ENCODE measurements at regions not wholly inside any gene's neighbourhood (a gene's known extent, or its start where the extent isn't known, plus 50 kb on each side); places are given as distances from the start of the nearest gene placed in this dataset.

DNA sequence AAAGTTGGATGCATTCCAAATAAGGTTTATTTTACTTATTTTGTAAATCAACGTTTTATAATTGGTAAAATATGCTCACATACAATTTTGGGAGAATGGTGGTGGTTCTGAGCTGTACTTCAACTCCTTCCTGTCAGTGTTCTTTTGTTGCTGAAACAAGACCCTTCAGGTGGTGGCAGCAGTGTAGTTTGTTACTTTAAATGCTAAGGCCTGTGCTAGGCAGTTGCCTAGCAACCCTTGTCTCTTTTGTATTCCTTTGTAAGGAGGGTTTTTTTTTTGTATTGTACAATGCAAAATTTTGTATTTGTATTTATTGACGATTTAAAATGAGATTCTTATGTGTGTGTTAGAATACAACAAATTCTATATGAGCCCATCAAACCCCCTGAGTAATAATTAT lies 166.0 kb upstream of the FAM98A start:
- H3K9me3 Mint-ChIP-seq = no peaks in the 10 kb centered on the region
- Histone ChIP-seq H3K9me3 (ENCODE audit: control insufficient read depth in 1 of 2, insufficient read depth in 1 of 2, low read length in 2 of 2) (peaks cover 0 to 10% of the 10 kb centered on the region in 2 experiments), H3K36me3 (ENCODE audit: insufficient read depth, low read length) (no peaks in the 10 kb centered on the region), H3K4me3 (ENCODE audit: low read length) (no peak overlapping the region), H3K27ac (ENCODE audit: low read depth in 1 of 2, low read length in 2 of 2) (no peak overlapping the region), H3K4me1 (ENCODE audit: insufficient read depth, low read length) (no peaks in the 10 kb centered on the region), H3K27me3 (ENCODE audit: control insufficient read depth in 1 of 2, insufficient read depth in 2 of 2, low read length in 2 of 2) (no peaks in the 10 kb centered on the region)
- TF ChIP-seq, protein P1, sequence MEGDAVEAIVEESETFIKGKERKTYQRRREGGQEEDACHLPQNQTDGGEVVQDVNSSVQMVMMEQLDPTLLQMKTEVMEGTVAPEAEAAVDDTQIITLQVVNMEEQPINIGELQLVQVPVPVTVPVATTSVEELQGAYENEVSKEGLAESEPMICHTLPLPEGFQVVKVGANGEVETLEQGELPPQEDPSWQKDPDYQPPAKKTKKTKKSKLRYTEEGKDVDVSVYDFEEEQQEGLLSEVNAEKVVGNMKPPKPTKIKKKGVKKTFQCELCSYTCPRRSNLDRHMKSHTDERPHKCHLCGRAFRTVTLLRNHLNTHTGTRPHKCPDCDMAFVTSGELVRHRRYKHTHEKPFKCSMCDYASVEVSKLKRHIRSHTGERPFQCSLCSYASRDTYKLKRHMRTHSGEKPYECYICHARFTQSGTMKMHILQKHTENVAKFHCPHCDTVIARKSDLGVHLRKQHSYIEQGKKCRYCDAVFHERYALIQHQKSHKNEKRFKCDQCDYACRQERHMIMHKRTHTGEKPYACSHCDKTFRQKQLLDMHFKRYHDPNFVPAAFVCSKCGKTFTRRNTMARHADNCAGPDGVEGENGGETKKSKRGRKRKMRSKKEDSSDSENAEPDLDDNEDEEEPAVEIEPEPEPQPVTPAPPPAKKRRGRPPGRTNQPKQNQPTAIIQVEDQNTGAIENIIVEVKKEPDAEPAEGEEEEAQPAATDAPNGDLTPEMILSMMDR (IDR thresholded peaks at IDR 0.05) = no peak
- no peak for ATAC-seq (ENCODE audit: poor library complexity)
- POLR2A ChIA-PET = no interaction called here
- intact Hi-C loops (cut with DNase I, micrococcal nuclease) = no loop called here
- no peak overlapping the region for H3K4me3 Mint-ChIP-seq
- no peak for DNase-seq
- H3K27ac Mint-ChIP-seq = no peak overlapping the region
- CTCF ChIA-PET = no interaction called here
- H3K4me1 Mint-ChIP-seq (ENCODE audit: low read depth) = no peaks in the 10 kb centered on the region
- no peaks in the 10 kb centered on the region for H3K36me3 Mint-ChIP-seq (ENCODE audit: low read depth)
- no peaks in the 10 kb centered on the region for H3K27me3 Mint-ChIP-seq

DNA sequence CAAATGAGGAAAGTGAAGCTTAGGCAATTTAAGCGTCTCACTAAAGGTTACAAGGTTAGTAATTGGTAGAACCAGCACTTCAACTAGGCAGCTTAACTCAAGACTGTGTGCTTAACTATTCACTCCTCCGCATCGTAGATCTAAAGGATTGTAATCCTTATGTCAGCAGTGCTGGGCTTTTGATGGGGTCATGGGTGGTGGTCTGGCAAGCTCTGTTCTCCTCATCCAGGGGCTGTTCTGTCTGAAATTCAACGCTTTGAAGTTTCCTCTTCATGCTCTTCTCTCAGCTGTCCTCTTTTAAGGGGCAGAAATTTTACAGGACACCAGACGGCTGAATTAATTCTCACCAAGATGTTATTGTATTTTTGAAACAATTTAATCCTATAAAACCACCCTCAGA lies 165.5 kb upstream of the FAM98A start:
- Mint-ChIP-seq H3K27ac (no peak overlapping the region), H3K9me3 (no peaks in the 10 kb centered on the region), H3K27me3 (no peaks in the 10 kb centered on the region), H3K4me3 (no peak overlapping the region), H3K36me3 (ENCODE audit: low read depth) (no peaks in the 10 kb centered on the region), H3K4me1 (ENCODE audit: low read depth) (no peaks in the 10 kb centered on the region)
- Histone ChIP-seq H3K36me3 (ENCODE audit: insufficient read depth, low read length) (no peaks in the 10 kb centered on the region), H3K9me3 (ENCODE audit: control insufficient read depth in 1 of 2, insufficient read depth in 1 of 2, low read length in 2 of 2) (peaks cover 0 to 10% of the 10 kb centered on the region in 2 experiments), H3K27me3 (ENCODE audit: control insufficient read depth in 1 of 2, insufficient read depth in 2 of 2, low read length in 2 of 2) (peaks cover 0 to under 1% of the 10 kb centered on the region in 2 experiments), H3K4me1 (ENCODE audit: insufficient read depth, low read length) (no peaks in the 10 kb centered on the region), H3K4me3 (ENCODE audit: low read length) (no peak overlapping the region), H3K27ac (ENCODE audit: low read depth in 1 of 2, low read length in 2 of 2) (no peak overlapping the region)
- intact Hi-C loops (cut with DNase I, micrococcal nuclease) = no loop called here
- ChIA-PET POLR2A (no interaction called here), CTCF (no interaction called here)
- ATAC-seq (ENCODE audit: poor library complexity) = no peak
- TF ChIP-seq, protein P1 (IDR thresholded peaks at IDR 0.05) = no peak
- no peak for DNase-seq

DNA sequence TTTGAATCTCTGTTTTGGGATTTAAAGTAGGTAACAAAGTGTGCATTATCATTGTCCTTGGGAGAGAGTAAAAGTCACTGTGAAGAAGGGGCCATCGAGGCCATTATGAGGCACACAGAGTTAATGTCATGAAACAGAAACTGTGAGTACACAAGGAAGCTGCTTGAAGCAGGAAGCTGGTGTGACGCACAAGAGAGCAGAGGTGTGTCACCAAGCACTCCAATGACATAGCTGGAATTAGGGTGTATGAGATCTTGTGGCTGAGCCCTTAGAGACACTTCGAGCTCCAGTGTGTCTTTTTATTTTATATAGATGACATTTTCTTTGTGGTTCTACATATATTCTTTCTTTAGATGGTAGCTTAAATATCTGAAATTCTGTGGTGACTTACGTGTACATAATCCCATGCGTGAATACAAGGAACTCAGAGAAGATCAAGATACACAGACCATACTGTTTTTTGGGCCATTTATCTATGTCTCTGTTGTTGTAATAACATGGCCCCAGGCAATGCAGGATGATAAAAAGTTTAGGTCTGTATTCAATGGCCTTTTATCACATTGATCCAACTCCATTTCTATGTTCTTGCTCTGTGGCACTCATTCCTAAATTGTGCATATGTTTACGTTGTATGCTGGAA lies 164.7 kb upstream of the FAM98A start:
- ATAC-seq (ENCODE audit: poor library complexity) (no peak), DNase-seq (no peak)
- Mint-ChIP-seq H3K36me3 (ENCODE audit: low read depth) (no peaks in the 10 kb centered on the region), H3K4me3 (no peak overlapping the region), H3K4me1 (ENCODE audit: low read depth) (no peaks in the 10 kb centered on the region), H3K27ac (no peak overlapping the region), H3K9me3 (peaks cover 6% of the 10 kb centered on the region), H3K27me3 (no peaks in the 10 kb centered on the region)
- peaks cover 0 to 10% of the 10 kb centered on the region in 2 experiments for H3K9me3 ChIP-seq (ENCODE audit: control insufficient read depth in 1 of 2, insufficient read depth in 1 of 2, low read length in 2 of 2)
- H3K27ac ChIP-seq (ENCODE audit: low read depth in 1 of 2, low read length in 2 of 2) = no peak overlapping the region
- no peaks in the 10 kb centered on the region for H3K36me3 ChIP-seq (ENCODE audit: insufficient read depth, low read length)
- TF ChIP-seq, protein P1 (IDR thresholded peaks at IDR 0.05) = no peak
- ChIA-PET POLR2A (no interaction called here), CTCF (interaction anchor here (0.5 kb wide), 1 partner anchor 19 kb away, joined by 3 read pairs; no protein-coding TSS in a partner anchor)
- no peaks in the 10 kb centered on the region for H3K4me1 ChIP-seq (ENCODE audit: insufficient read depth, low read length)
- intact Hi-C loops (cut with DNase I, micrococcal nuclease) = no loop called here
- H3K27me3 ChIP-seq (ENCODE audit: control insufficient read depth in 1 of 2, insufficient read depth in 2 of 2, low read length in 2 of 2) = peaks cover 0 to 2% of the 10 kb centered on the region in 2 experiments
- no peak overlapping the region for H3K4me3 ChIP-seq (ENCODE audit: low read length)

All from CD4-positive, alpha-beta T cell (primary cell).